Upper lobe of left lung (tissue), 6 donors: ENCODE measurements at regions not wholly inside any gene's neighbourhood (a gene's known extent, or its start where the extent isn't known, plus 50 kb on each side); places are given as distances from the start of the nearest gene placed in this dataset.
A peak's percentile ranks its signal among the peaks of the same experiment; 100 is the strongest.

Source experiments
- ATAC-seq, 2 donors: fragments of 200-7000 bp; cut with Tn5 transposase; one replicate each; pipeline ENCODE4 v1.9.1; 2022; ENCODE audit warnings: mild to moderate bottlenecking in 2 of 2, moderate library complexity in 2 of 2; ENCODE audit not compliant: low FRiP score in 2 of 2
- DNase-seq, 2 donors: peaks; one replicate each; pipeline ENCODE4 v3.0.0-alpha.2; 2019 to 2020
- H3K27ac ChIP-seq, 4 donors: fragments of 200-600 bp; sonication (generic); one replicate each; pipeline ENCODE4 v1.5.1; 2016 to 2019
- H3K27me3 ChIP-seq, 4 donors: fragments of 200-600 bp; sonication (generic); one replicate each; pipeline ENCODE4 v1.5.1; 2017 to 2019
- H3K36me3 ChIP-seq, 4 donors: fragments of 200-600 bp; sonication (generic); one replicate each; pipeline ENCODE4 v1.5.1; 2016 to 2019
- H3K4me1 ChIP-seq, 4 donors: fragments of 200-600 bp; sonication (generic); one replicate each; pipeline ENCODE4 v1.5.1; 2018 to 2019
- H3K4me3 ChIP-seq, 4 donors: fragments of 200-600 bp; sonication (generic); one replicate each; pipeline ENCODE4 v1.5.1; 2017 to 2019; ENCODE audit warnings: mild to moderate bottlenecking in 2 of 4, moderate library complexity in 1 of 4
- H3K9me3 ChIP-seq, 4 donors: fragments of 200-600 bp; sonication (generic); one replicate each; pipeline ENCODE4 v1.5.1; 2018 to 2019
- CTCF ChIP-seq, 6 experiments: fragments of 450-650 bp in 4 of 6; fragments of 200-600 bp in 2 of 6; sonication (generic) in 2 of 6; IDR thresholded peaks; one replicate each; pipeline ENCODE4 v1.5.1; 2016 to 2019; ENCODE audit warnings: antibody characterized with exemption in 6 of 6
- EP300 ChIP-seq, 4 donors: sonication (generic); formaldehyde crosslinking; IDR thresholded peaks; one replicate each; pipeline ENCODE4 v1.5.1; 2017; ENCODE audit warnings: antibody characterized with exemption in 4 of 4, control low read depth in 2 of 4
- POLR2A ChIP-seq, 4 donors: fragments of 450-650 bp; IDR thresholded peaks; one replicate each; pipeline ENCODE4 v1.5.1; 2016 to 2017; ENCODE audit warnings: antibody characterized with exemption in 4 of 4, mild to moderate bottlenecking in 2 of 4
- POLR2AphosphoS5 ChIP-seq, 2 donors: sonication (generic); formaldehyde crosslinking; IDR thresholded peaks; one replicate each; pipeline ENCODE4 v1.5.1; 2017; ENCODE audit warnings: antibody characterized with exemption in 2 of 2
- WGBS, 2 donors: methylation state at CpG; one replicate each; pipeline ENCODE4 v1.1.5; 2017 to 2018; 5-methylcytosine and 5-hydroxymethylcytosine counted together
- donor health status: DM: no; HTN: no; CAD: no; lungs with moderate emphysema.
- donor health status: DM: no; HTN: yes; CAD: no; lungs with severe emphysema.

- H3K4me1 ChIP-seq = no peaks in the 10 kb centered on the region
- H3K4me3 ChIP-seq = no peak overlapping the region
- TF ChIP-seq POLR2AphosphoS5 (IDR thresholded peaks at IDR 0.05) (no peak), CTCF (IDR thresholded peaks at IDR 0.05) (peak; percentile 12 to 44 (median 34))
- H3K27me3 ChIP-seq = no peaks in the 10 kb centered on the region
- no peak overlapping the region for H3K27ac ChIP-seq
- 3 to 8% methylated on average over 1 of the region's 1 CpG for WGBS, 2 donors
- H3K36me3 ChIP-seq = no peaks in the 10 kb centered on the region
- peak in 1 of 2 donors; percentile 77 for ATAC-seq
- DNase-seq = no peak
- H3K9me3 ChIP-seq = no peaks in the 10 kb centered on the region
Measured at GRCh38 chr2:189287982-189288521, 108.5 kb upstream of the COL5A2 start.

- ATAC-seq (no peak), DNase-seq (no peak)
- H3K27me3 ChIP-seq = no peaks in the 10 kb centered on the region
- H3K36me3 ChIP-seq = no peaks in the 10 kb centered on the region
- no peak overlapping the region for H3K27ac ChIP-seq
- TF ChIP-seq EP300 (IDR thresholded peaks at IDR 0.05) = no peak
- no peak for TF ChIP-seq POLR2A (IDR thresholded peaks at IDR 0.05)
- no peak for TF ChIP-seq POLR2AphosphoS5 (IDR thresholded peaks at IDR 0.05)
- TF ChIP-seq CTCF (IDR thresholded peaks at IDR 0.05) = no peak
- H3K4me1 ChIP-seq = no peaks in the 10 kb centered on the region
- WGBS, 2 donors = 76 to 88% methylated on average over 1 of the region's 1 CpG
- no peak overlapping the region for H3K4me3 ChIP-seq
- H3K9me3 ChIP-seq = no peaks in the 10 kb centered on the region
Measured at GRCh38 chr2:189291460-189291859, 111.9 kb upstream of the COL5A2 start.

- no peak for TF ChIP-seq POLR2AphosphoS5 (IDR thresholded peaks at IDR 0.05)
- TF ChIP-seq POLR2A (IDR thresholded peaks at IDR 0.05) = no peak
- TF ChIP-seq CTCF (IDR thresholded peaks at IDR 0.05) = no peak
- TF ChIP-seq EP300 (IDR thresholded peaks at IDR 0.05) = no peak
- 88 to 89% methylated on average over 3 of the region's 3 CpGs for WGBS, 2 donors
- ATAC-seq (no peak), DNase-seq (no peak)
- Histone ChIP-seq H3K27me3 (no peaks in the 10 kb centered on the region), H3K4me1 (no peaks in the 10 kb centered on the region), H3K9me3 (no peaks in the 10 kb centered on the region), H3K4me3 (no peak overlapping the region), H3K27ac (no peak overlapping the region), H3K36me3 (no peaks in the 10 kb centered on the region)
Measured at GRCh38 chr2:189293164-189293563, 113.6 kb upstream of the COL5A2 start.

GRCh38 chr2:189297446-189297845 is 117.9 kb upstream of the COL5A2 start:
- H3K4me1 ChIP-seq = no peaks in the 10 kb centered on the region
- H3K36me3 ChIP-seq = no peaks in the 10 kb centered on the region
- H3K9me3 ChIP-seq = no peaks in the 10 kb centered on the region
- TF ChIP-seq CTCF (IDR thresholded peaks at IDR 0.05) (no peak), POLR2AphosphoS5 (IDR thresholded peaks at IDR 0.05) (no peak), POLR2A (IDR thresholded peaks at IDR 0.05) (no peak), EP300 (IDR thresholded peaks at IDR 0.05) (no peak)
- no peaks in the 10 kb centered on the region for H3K27me3 ChIP-seq
- no peak overlapping the region for H3K27ac ChIP-seq
- no peak overlapping the region for H3K4me3 ChIP-seq
- no peak for DNase-seq
- no peak for ATAC-seq

- Histone ChIP-seq H3K4me3 (no peak overlapping the region), H3K9me3 (no peaks in the 10 kb centered on the region), H3K36me3 (no peaks in the 10 kb centered on the region), H3K27me3 (no peaks in the 10 kb centered on the region), H3K27ac (no peak overlapping the region), H3K4me1 (no peaks in the 10 kb centered on the region)
- WGBS, 2 donors = 82 to 87% methylated on average over 1 of the region's 1 CpG
- no peak for TF ChIP-seq POLR2AphosphoS5 (IDR thresholded peaks at IDR 0.05)
- ATAC-seq (no peak), DNase-seq (no peak)
Measured at GRCh38 chr2:189298038-189298437, 118.5 kb upstream of the COL5A2 start.
